M059J (cell line): ENCODE measurements at regions not wholly inside any gene's neighbourhood (a gene's known extent, or its start where the extent isn't known, plus 50 kb on each side); places are given as distances from the start of the nearest gene placed in this dataset.

Experiments
- DNase-seq: peaks from one replicate; pipeline ENCODE4 v3.0.0-alpha.2; 2012; ENCODE audit warnings: low read depth

GRCh38 chr7:22911889-22912288 is 89.2 kb upstream of the TOMM7 start:
- DNase-seq: no peak

GRCh38 chr7:22909917-22910316 is 87.3 kb upstream of the TOMM7 start:
- no peak for DNase-seq

GRCh38 chr7:22907805-22908204 is 85.2 kb upstream of the TOMM7 start:
- DNase-seq: no peak

- DNase-seq: no peak
These were observed 78.1 kb upstream of the TOMM7 start for GRCh38 chr7:22900784-22901183.

GRCh38 chr7:22900101-22900500 is 77.5 kb upstream of the TOMM7 start:
- no peak for DNase-seq

- DNase-seq: no peak
These were observed 74.3 kb upstream of the TOMM7 start for GRCh38 chr7:22896917-22897316.

- no peak for DNase-seq
These were observed 73.1 kb upstream of the TOMM7 start for GRCh38 chr7:22895828-22896165.

- peak; percentile 7 for DNase-seq
These were observed 72.6 kb upstream of the TOMM7 start for GRCh38 chr7:22895140-22895827.

GRCh38 chr7:22894546-22894945 is 71.9 kb upstream of the TOMM7 start:
- no peak for DNase-seq

- DNase-seq: no peak
These were observed 68.1 kb upstream of the TOMM7 start for GRCh38 chr7:22890773-22891172.

- DNase-seq: peak; percentile 15
These were observed 63.2 kb upstream of the TOMM7 start for GRCh38 chr7:22885797-22886261.

- peak; percentile 19 for DNase-seq
These were observed 62.5 kb upstream of the TOMM7 start for GRCh38 chr7:22884911-22885788.

GRCh38 chr7:22882106-22882505 is 59.5 kb upstream of the TOMM7 start:
- no peak for DNase-seq

GRCh38 chr7:22879709-22880306 is 57.2 kb upstream of the TOMM7 start:
- DNase-seq: no peak

GRCh38 chr7:22879280-22879679 is 56.6 kb upstream of the TOMM7 start:
- DNase-seq: no peak

- DNase-seq: no peak
These were observed 54.5 kb upstream of the TOMM7 start for GRCh38 chr7:22876986-22877729.

GRCh38 chr7:22875470-22875869 is 52.8 kb upstream of the TOMM7 start:
- DNase-seq: no peak

GRCh38 chr7:22874904-22875303 is 52.3 kb upstream of the TOMM7 start:
- no peak for DNase-seq
